HCT116 (cell line): ENCODE measurements at regions not wholly inside any gene's neighbourhood (a gene's known extent, or its start where the extent isn't known, plus 50 kb on each side); places are given as distances from the start of the nearest gene placed in this dataset.

Source experiments
- ATAC-seq: fragments of 200-7000 bp; cut with Tn5 transposase; 2 replicates; pipeline ENCODE4 v1.9.1; 2020; ENCODE audit warnings: mild to moderate bottlenecking, moderate library complexity
- BruUV-seq: library from RNA; stranded (reverse); fragments of 400-500 nt; replicated peaks from 2 replicates; lab custom pipeline; 2021; lab: Mats Ljungman, UMichigan
- CTCF ChIA-PET: fragments of 300-600 bp; sonication (Branson Sonifier 250); formaldehyde crosslinking; loops from one replicate; lab custom pipeline; 2021; ENCODE audit warnings: antibody characterized with exemption; lab: Charles Lee
- POLR2A ChIA-PET: fragments of 300-600, 350-600 bp; sonication (Branson Sonifier 250); formaldehyde crosslinking; loops from one replicate; lab custom pipeline; 2021; ENCODE audit warnings: antibody characterized with exemption; lab: Charles Lee
- RAD21 ChIA-PET, 2 experiments: fragments of 300-600 bp; sonication (Branson Sonifier 250); formaldehyde crosslinking; loops; one replicate each; lab custom pipeline; 2023; ENCODE audit warnings: low total read pairs in 2 of 2; ENCODE audit not compliant: uncharacterized antibody in 2 of 2, unreplicated experiment in 2 of 2, low non-redundant PET in 1 of 2; lab: Charles Lee
- DNase-seq: peaks from one replicate; pipeline ENCODE4 v3.0.0-alpha.2; 2010; ENCODE audit warnings: low read depth, low spot score
- H2AFZ ChIP-seq: fragments of 200-600 bp; shearing (Covaris generic), sonication (generic); 2 replicates; pipeline ENCODE4 v1.6.1; 2017; ENCODE audit warnings: low read depth, mixed run types, mixed read lengths, antibody characterized with exemption, low read length; ENCODE audit not compliant: poor library complexity, severe bottlenecking
- H3K27ac ChIP-seq: 2 replicates; pipeline ENCODE4 v1.5.1; 2012; ENCODE audit warnings: low read depth, low read length
- H3K27me3 ChIP-seq: fragments of 200-600 bp; sonication (generic); 2 replicates; pipeline ENCODE4 v1.6.1; 2016; ENCODE audit warnings: mixed run types, low read length, mixed read lengths; ENCODE audit not compliant: insufficient read depth
- H3K36me3 ChIP-seq, 2 experiments: fragments of 200-500 bp in 1 of 2; fragments of 200-600 bp in 1 of 2; sonication (Bioruptor generic) in 1 of 2; sonication (generic) in 1 of 2; 2 replicates each; pipeline versions ENCODE4 v1.5.1 to v1.6.1; 2014 to 2016; ENCODE audit warnings: low read length in 2 of 2, inconsistent platforms in 1 of 2, mixed read lengths in 1 of 2, mixed run types in 1 of 2; ENCODE audit not compliant: insufficient read depth in 2 of 2, control insufficient read depth in 1 of 2
- H3K4me1 ChIP-seq, 2 experiments: fragments of 200-600 bp in 1 of 2; sonication (generic) in 1 of 2; 2 replicates each; pipeline versions ENCODE4 v1.5.1 to v1.6.1; 2012 to 2017; ENCODE audit warnings: low read length in 2 of 2, inconsistent platforms in 1 of 2, mild to moderate bottlenecking in 1 of 2, mixed read lengths in 1 of 2, mixed run types in 1 of 2, moderate library complexity in 1 of 2; ENCODE audit not compliant: insufficient read depth in 2 of 2, control insufficient read depth in 1 of 2
- H3K4me2 ChIP-seq: fragments of 200-600 bp; sonication (generic); 2 replicates; pipeline ENCODE4 v1.6.1; 2017; ENCODE audit warnings: mixed run types, low read length, mixed read lengths
- H3K4me3 ChIP-seq, 2 experiments: fragments of 200-600 bp in 1 of 2; sonication (generic) in 1 of 2; replicated peaks in 1 of 2; 2 replicates each; pipeline ENCODE4 v1.5.1; 2011 to 2016; ENCODE audit warnings: low read length in 2 of 2, control low read depth in 1 of 2, low read depth in 1 of 2, mild to moderate bottlenecking in 1 of 2, mixed read lengths in 1 of 2, mixed run types in 1 of 2
- H3K79me2 ChIP-seq: fragments of 200-600 bp; sonication (generic); 2 replicates; pipeline ENCODE4 v1.6.1; 2017; ENCODE audit warnings: mild to moderate bottlenecking, mixed run types, low read length, moderate library complexity, mixed read lengths; ENCODE audit not compliant: insufficient read depth
- H3K9ac ChIP-seq: fragments of 200-600 bp; sonication (generic); 2 replicates; pipeline ENCODE4 v1.6.1; 2016; ENCODE audit warnings: low read length, mixed read lengths
- H3K9me2 ChIP-seq: fragments of 200-600 bp; sonication (generic), shearing (Covaris generic); 2 replicates; pipeline ENCODE4 v1.6.1; 2017; ENCODE audit warnings: mixed run types, mild to moderate bottlenecking, moderate library complexity; ENCODE audit not compliant: insufficient read depth
- H3K9me3 ChIP-seq, 2 experiments: fragments of 200-500 bp in 1 of 2; fragments of 200-600 bp in 1 of 2; sonication (Bioruptor generic) in 1 of 2; sonication (generic) in 1 of 2; 2 replicates each; pipeline ENCODE4 v1.6.1; 2014 to 2017; ENCODE audit warnings: low read length in 2 of 2, mixed read lengths in 2 of 2, inconsistent platforms in 1 of 2, low read depth in 1 of 2, mild to moderate bottlenecking in 1 of 2, mixed run types in 1 of 2, moderate library complexity in 1 of 2; ENCODE audit not compliant: control insufficient read depth in 1 of 2, insufficient read depth in 1 of 2
- H4K20me1 ChIP-seq: fragments of 200-600 bp; sonication (generic), shearing (Covaris generic); 2 replicates; pipeline ENCODE4 v1.6.1; 2017; ENCODE audit warnings: mixed run types, mild to moderate bottlenecking, moderate library complexity; ENCODE audit not compliant: insufficient read depth
- ATF3 ChIP-seq: IDR thresholded peaks from 2 replicates; pipeline ENCODE4 v1.6.1; 2012
- CEBPB ChIP-seq: IDR thresholded peaks from 2 replicates; pipeline ENCODE4 v1.6.1; 2012; ENCODE audit warnings: low read depth
- CTCF ChIP-seq, 3 experiments: fragments of 200-600 bp in 1 of 3; sonication (generic) in 1 of 3; IDR thresholded peaks in 2 of 3; conservative IDR thresholded peaks in 1 of 3; 2 replicates each; pipeline ENCODE4 v1.5.1; 2012 to 2017; ENCODE audit warnings: low read depth in 2 of 3, low read length in 2 of 3, antibody characterized with exemption in 1 of 3, borderline replicate concordance in 1 of 3, control low read depth in 1 of 3, mild to moderate bottlenecking in 1 of 3, mixed read lengths in 1 of 3, mixed run types in 1 of 3, moderate library complexity in 1 of 3; ENCODE audit not compliant: insufficient read depth in 1 of 3
- EGR1 ChIP-seq: IDR thresholded peaks from 2 replicates; pipeline ENCODE4 v1.6.1; 2012; ENCODE audit warnings: low read depth
- ELF1 ChIP-seq: IDR thresholded peaks from 2 replicates; pipeline ENCODE4 v1.6.1; 2012; ENCODE audit warnings: low read depth, borderline replicate concordance
- EZH2 ChIP-seq: fragments of 200-600 bp; sonication (generic); IDR thresholded peaks from 2 replicates; pipeline ENCODE4 v1.6.1; 2017; ENCODE audit warnings: antibody characterized with exemption, mixed run types
- EZH2phosphoT487 ChIP-seq: fragments of 200-600 bp; IDR thresholded peaks from 2 replicates; pipeline ENCODE4 v1.6.1; 2018; ENCODE audit warnings: antibody characterized with exemption, borderline replicate concordance
- JUND ChIP-seq: IDR thresholded peaks from 2 replicates; pipeline ENCODE4 v1.6.1; 2012
- MAX ChIP-seq: IDR thresholded peaks from 2 replicates; pipeline ENCODE4 v1.6.1; 2012
- POLR2A ChIP-seq: IDR thresholded peaks from 2 replicates; pipeline ENCODE4 v1.7.0; 2011; ENCODE audit warnings: borderline replicate concordance; ENCODE audit not compliant: insufficient read depth, insufficient read length; ENCODE audit errors: extremely low read depth
- POLR2AphosphoS5 ChIP-seq: IDR thresholded peaks from 2 replicates; pipeline ENCODE4 v1.6.1; 2011; ENCODE audit warnings: mild to moderate bottlenecking, low read depth, low read length, moderate library complexity
- RAD21 ChIP-seq: IDR thresholded peaks from 2 replicates; pipeline ENCODE4 v1.6.1; 2012; ENCODE audit warnings: low read depth, mild to moderate bottlenecking
- REST ChIP-seq: IDR thresholded peaks from 2 replicates; pipeline ENCODE4 v1.6.1; 2012; ENCODE audit warnings: low read depth
- SIN3A ChIP-seq: IDR thresholded peaks from 2 replicates; pipeline ENCODE4 v1.6.1; 2012; ENCODE audit warnings: low read depth
- SP1 ChIP-seq: IDR thresholded peaks from 2 replicates; pipeline ENCODE4 v1.6.1; 2012; ENCODE audit warnings: low read depth
- SRF ChIP-seq: IDR thresholded peaks from 2 replicates; pipeline ENCODE4 v1.6.1; 2012; ENCODE audit warnings: low read depth
- TCF7L2 ChIP-seq: IDR thresholded peaks from 2 replicates; pipeline ENCODE4 v1.7.0; 2011; ENCODE audit warnings: borderline replicate concordance, inconsistent platforms; ENCODE audit not compliant: insufficient read depth, insufficient read length; ENCODE audit errors: extremely low read depth
- YY1 ChIP-seq: IDR thresholded peaks from 2 replicates; pipeline ENCODE4 v1.6.1; 2011; ENCODE audit warnings: low read length, low read depth, moderate library complexity, mild to moderate bottlenecking; ENCODE audit not compliant: insufficient replicate concordance; ENCODE audit errors: extremely low read depth
- ZBTB33 ChIP-seq: IDR thresholded peaks from 2 replicates; pipeline ENCODE4 v1.6.1; 2011; ENCODE audit warnings: mild to moderate bottlenecking, low read length, moderate library complexity; ENCODE audit not compliant: insufficient replicate concordance; ENCODE audit errors: extremely low read depth
- ZNF274 ChIP-seq: fragments of 200-500 bp; sonication (Bioruptor generic); IDR thresholded peaks from 2 replicates; pipeline ENCODE4 v1.6.1; 2014; ENCODE audit warnings: mild to moderate bottlenecking, low read depth, low read length, inconsistent platforms
- intact Hi-C: fragments of 100-400 bp; cut with micrococcal nuclease; formaldehyde crosslinking; loops from 2 replicates; pipeline ENCODE4 v1.10.0; 2022

GRCh38 chrX:4206941-4207340 lies 493.5 kb upstream of the PRKX start:
- Histone ChIP-seq H3K4me3 (no peak overlapping the region), H3K9me2 (no peaks in the 10 kb centered on the region), H3K27ac (no peak overlapping the region), H4K20me1 (no peaks in the 10 kb centered on the region), H3K4me1 (no peaks in the 10 kb centered on the region), H3K9me3 (no peaks in the 10 kb centered on the region), H3K36me3 (no peaks in the 10 kb centered on the region), H3K9ac (no peak overlapping the region), H2AFZ (no peak overlapping the region)
- CTCF ChIA-PET, result no interaction called here
- DNase-seq (no peak), ATAC-seq (no peak)
- TF ChIP-seq SIN3A (no peak), EZH2phosphoT487 (no peak), SRF (no peak), ELF1 (no peak), SP1 (no peak), RAD21 (no peak), REST (no peak), POLR2A (no peak), ZNF274 (no peak), MAX (no peak), JUND (no peak), CTCF (IDR thresholded peaks at IDR 0.05 in 2 of 3, conservative IDR thresholded peaks at IDR 0.05 in 1 of 3; ENCODE audit: borderline replicate concordance in 1 of 3, insufficient read depth in 1 of 3, low read depth in 2 of 3, low read length in 2 of 3) (no peak), EGR1 (no peak), TCF7L2 (no peak), ATF3 (no peak), YY1 (no peak), POLR2AphosphoS5 (no peak), ZBTB33 (no peak), CEBPB (no peak), EZH2 (no peak)
- TF ChIP-seq, all 23 proteins: peak for 0
- no peak overlapping the region for H3K4me2 ChIP-seq
- BruUV-seq, result no TSS peak
- POLR2A ChIA-PET, result no interaction called here
- intact Hi-C loops, result no loop called here
- no peaks in the 10 kb centered on the region for H3K79me2 ChIP-seq
- RAD21 ChIA-PET, result no interaction called here
- no peaks in the 10 kb centered on the region for H3K27me3 ChIP-seq
